HG03025 (cell line): ENCODE measurements at regions not wholly inside any gene's neighbourhood (a gene's known extent, or its start where the extent isn't known, plus 50 kb on each side); places are given as distances from the start of the nearest gene placed in this dataset.

Experiments used
- ATAC-seq: cut with Tn5 transposase; IDR thresholded peaks from one replicate; pipeline ENCODE4 v1.9.1; 2021; ENCODE audit warnings: mild to moderate bottlenecking, moderate library complexity; ENCODE audit not compliant: unreplicated experiment, low FRiP score

DNA sequence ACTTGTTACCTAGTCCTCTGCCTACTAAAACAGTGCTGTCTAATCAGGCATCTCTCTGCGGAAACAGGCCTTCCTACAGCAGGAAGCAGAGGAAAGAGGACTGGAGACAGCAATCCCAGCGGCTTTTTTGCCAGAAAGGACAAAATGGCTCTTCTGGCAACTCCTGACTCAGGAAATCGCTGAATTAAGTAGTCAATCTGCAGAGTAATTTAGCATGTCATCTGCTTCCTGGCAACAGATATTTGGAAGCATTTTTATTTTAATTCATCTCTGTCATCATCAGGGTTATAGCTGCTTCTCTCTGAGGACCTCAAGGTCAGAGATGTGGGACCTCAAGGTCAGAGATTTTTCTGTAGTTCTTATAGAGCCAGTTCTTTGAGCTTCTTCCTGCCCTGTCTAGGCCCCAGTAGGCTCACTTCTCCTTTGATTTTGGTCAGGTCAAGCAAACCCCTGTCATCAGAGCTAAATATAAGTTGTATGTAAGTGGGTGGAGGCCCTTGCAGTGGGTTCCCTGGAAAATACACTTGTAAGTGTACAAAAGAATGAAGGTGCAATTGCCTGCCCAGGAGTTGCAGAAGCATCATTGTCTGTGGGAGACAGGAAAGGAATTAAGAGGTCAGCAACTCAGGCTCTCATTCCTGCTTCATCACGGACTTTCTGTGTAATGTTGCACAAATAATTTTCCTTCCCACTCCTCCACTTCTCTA lies 229.4 kb downstream of the ALDH8A1 start:
- ATAC-seq, result no peak

DNA sequence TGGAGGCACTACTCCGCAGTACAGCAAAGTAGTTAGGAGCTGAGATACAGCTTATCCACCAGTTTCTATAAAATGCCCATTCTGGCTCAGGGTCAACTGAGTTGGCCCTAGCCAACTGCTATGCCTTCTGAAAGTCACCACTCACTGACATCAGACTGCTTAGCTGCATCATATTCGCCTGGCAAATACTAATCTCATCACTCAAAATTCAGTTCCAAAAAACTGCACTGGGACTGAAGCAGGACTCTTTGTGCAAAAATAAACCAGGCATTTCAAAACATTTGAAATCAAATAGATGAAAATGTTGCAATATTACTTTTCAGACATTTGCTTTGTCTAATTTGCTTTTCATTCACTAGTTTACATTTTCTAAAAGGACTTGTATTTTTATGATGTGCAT lies 230.0 kb downstream of the ALDH8A1 start:
- ATAC-seq, result no peak

DNA sequence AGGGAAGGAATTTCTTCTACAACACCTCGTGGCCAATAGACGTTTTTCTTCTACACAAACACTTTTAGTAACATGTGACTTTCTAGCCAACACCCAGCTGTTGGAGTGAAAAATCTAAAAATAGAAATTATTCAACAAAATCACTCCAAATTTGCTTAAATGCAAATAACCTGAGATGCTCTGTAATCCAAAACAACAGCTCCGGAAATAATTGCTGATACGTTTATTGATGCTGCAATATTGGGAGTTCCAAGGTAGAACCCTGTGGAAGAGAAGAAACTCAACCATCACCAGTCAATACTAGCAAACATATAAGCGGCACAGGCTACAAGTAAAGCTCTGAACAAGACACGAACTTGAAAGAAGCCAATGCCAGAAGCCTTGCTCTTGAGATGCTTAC lies 230.6 kb downstream of the ALDH8A1 start:
- no peak for ATAC-seq

DNA sequence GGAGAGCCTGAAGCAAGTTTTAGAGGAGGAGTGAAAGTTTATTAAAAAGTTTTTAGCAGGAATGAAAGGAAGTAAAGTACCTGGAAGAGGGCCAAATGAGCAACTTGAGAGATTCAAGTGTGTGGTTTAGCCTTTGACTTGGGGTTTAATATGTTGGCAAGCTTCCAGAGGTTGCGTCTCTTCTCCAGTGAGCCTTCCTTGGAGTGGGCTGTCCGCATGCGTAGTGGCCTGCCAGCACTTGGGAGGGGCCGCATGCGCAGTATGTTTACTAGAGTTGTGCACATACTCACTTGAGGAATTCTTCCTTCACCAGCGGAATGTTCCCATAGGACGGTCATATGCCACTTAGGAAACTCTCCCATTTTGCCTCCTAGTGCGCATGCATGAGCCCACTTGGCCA lies 235.2 kb downstream of the ALDH8A1 start:
- no peak for ATAC-seq

DNA sequence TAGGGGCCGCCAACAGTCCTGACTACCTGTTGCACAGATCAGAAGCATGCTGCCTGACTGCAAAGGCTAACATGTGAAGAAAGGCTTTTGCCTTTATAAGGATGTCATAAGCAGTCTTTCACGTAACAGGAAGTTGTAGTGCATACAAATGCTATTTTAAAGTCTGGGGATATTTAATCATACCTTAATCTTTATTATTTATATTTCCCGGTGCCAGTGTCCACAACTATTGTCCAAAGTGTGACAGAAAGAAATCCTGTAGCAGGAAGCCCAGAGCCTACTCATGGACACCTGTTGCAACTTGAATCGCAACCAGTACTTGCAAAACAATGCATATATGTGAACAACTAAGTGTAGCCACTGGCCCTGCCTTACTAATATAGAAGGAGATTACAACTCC lies 235.8 kb downstream of the ALDH8A1 start:
- ATAC-seq, result no peak

DNA sequence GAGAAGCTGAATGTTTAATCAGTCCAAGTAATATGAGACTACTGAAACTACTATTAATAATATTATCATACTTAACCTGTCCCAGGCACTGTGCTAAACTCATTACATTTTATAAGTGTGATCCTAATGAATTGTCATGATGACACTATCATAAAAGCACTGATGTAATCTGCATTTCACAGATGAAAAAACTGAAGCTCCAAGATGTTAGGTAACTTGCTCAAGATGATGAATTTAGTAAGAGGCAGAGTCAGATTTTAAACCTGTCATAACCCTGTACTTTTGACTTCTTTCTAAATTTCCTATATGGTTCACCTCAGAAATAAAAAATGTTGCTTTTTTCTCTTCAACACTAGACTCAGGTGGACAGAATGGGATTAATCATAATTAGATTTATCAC lies 237.6 kb downstream of the ALDH8A1 start:
- no peak for ATAC-seq

- ATAC-seq, result no peak
Measured at GRCh38 chr6:134708079-134708478, 241.8 kb downstream of the ALDH8A1 start.

- no peak for ATAC-seq
Measured at GRCh38 chr6:134707342-134708031, 242.4 kb downstream of the ALDH8A1 start.

- no peak for ATAC-seq
Measured at GRCh38 chr6:134706806-134707205, 243.1 kb downstream of the ALDH8A1 start.

- no peak for ATAC-seq
Measured at GRCh38 chr6:134706153-134706552, 243.7 kb downstream of the ALDH8A1 start.

DNA sequence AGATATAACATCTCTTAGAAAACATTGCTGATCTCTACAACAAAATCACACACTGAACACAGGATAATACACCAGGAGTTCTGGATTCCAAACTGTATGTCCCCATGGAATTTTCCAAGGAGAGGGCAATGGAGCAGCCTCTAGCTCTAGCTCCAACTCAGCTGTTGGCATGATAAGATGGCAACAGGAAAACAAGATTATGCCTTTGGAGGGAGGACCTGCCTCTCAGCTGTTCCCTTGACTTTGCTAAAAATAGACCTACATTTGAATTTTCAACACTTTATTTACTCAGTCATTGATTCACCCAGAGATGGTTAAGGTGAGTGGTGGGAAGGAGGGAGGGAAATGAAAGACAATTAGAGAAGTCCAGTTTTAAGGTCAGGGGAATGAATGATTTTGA lies 246.7 kb downstream of the ALDH8A1 start:
- ATAC-seq, result no peak

DNA sequence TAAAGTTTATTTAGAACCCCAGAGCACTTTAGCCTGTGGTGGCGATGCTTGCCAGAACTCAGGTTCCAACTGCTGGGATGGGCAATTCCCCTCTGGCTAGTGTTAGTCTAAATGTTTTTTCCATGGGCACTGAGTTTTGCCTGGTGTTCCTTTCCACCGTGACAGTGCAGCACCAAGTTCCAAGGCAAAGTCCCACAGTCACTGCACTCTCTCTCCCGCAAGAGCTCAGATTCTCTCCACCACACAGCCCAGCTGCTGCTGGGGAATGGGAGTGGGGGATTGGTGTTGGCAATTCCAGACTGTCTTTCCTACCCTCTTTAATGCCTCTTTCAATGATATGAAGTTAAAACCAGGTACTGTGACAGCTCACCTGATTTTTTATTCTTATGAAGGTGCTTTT lies 247.6 kb downstream of the ALDH8A1 start:
- ATAC-seq, result no peak

DNA sequence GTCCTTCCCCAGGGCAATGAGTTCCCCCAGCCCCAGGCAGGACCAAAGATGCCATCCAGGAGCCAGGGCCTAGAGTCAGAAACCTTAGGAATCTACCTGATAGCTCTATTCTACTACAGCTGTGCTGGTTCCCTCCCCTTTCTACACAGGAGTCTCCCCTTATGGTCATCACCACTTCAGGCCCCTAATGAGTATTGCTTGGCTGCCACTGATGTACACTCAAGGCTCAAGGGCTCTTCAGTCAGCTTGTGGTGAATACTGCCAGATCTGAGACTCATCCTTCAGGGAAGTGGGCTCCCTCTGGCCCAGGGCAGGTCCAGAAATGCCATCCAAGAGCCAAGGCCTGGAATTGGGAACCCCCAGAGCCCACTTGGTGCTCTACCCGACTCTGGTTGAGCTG lies 248.6 kb downstream of the ALDH8A1 start:
- ATAC-seq, result no peak

DNA sequence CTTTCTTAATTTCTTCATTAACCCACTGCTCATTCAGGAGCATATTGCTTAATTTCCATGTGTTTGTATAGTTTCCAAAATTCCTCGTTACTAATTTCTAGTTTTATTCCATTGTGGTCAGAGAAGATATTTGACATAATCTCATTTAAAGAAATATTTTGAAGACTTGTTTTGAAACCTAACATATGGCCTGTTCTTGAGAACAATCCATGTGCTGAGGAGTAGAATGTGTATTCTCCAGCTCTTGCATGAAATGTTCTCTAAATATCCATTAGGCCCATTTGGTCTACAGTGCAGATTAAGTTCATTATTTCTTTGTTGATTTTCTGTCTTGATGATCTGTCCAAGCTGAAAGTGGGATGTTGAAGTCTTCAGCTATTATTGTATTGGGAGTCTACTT lies 251.7 kb downstream of the ALDH8A1 start:
- ATAC-seq, result no peak

DNA sequence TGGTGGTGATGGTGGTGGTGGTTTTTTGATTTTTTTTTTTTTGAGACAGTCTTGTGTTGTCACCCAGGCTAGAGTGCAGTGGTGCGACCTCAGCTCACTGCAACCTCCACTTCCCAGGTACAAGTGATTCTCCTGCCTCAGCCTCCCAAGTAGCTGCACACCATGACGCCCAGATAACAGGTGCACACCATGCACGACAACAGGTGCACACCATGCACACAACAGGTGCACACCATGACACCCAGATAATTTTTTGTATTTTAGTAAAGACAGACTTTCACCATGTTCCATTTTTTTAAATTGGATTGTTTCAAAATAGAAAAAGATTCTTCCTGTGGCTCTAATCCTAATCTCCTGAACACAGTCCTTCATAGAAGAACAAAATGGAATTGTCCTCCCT lies 257.9 kb downstream of the ALDH8A1 start:
- no peak for ATAC-seq

GRCh38 chr6:134691180-134691579 lies 258.7 kb downstream of the ALDH8A1 start:
- no peak for ATAC-seq

- no peak for ATAC-seq
Measured at GRCh38 chr6:134690048-134690447, 259.9 kb downstream of the ALDH8A1 start.

DNA sequence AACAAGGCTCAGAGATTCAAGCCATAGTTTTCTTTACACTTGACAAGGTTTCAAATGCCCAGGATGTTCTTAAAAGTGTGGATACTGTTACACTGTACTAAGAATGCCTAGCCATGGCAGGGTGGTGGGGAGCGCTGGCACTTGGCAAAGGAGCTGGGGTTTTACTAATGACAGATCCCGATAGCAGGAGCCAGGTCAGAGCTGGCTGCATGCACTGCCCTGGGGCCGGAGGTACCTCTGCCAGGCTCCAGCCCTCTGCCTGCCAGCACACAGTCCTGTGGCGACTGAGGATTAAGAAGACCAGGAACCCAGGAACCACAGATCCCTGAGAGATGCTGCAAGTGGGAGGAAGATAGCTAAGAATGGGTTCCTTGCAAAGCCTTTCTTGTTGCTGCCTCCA lies 260.3 kb downstream of the ALDH8A1 start:
- no peak for ATAC-seq

DNA sequence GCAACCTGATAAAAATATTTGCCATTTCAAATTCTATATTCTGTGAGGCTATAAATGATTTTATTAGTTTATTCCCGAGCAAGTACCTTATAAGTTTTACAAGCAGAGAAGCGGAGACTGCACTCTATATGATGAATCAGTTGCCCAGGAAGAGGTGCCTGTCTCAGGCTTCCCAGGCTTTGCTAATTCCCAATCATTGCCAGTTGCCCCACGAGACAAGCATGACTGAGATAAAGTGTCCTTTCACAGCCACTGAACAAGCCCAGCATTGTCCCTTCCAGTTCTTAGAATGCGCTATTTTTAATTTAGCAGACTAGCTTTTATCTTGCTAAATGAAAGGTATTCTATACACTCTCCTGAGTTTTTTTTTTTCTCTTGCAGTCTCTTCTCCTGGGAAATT lies 260.7 kb downstream of the ALDH8A1 start:
- no peak for ATAC-seq

DNA sequence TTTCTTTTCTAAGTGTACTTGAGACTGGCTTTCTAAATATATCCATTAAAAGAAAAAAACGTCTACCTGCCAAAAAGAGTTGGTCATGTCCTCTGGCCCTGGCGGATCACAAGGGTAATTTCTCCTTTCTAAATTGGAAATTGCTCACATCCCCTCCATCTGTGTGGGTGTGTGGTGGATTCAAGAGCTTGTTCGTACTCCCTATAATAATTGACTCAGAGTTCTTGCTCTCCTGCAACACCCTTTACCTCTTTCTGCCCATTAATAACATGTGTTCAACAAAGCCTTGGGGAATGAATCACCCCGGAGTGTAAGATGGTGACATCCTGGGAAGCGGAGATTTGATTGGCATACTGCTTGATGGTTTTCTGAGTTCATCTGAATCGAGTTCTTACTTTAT lies 263.8 kb downstream of the ALDH8A1 start:
- no peak for ATAC-seq

DNA sequence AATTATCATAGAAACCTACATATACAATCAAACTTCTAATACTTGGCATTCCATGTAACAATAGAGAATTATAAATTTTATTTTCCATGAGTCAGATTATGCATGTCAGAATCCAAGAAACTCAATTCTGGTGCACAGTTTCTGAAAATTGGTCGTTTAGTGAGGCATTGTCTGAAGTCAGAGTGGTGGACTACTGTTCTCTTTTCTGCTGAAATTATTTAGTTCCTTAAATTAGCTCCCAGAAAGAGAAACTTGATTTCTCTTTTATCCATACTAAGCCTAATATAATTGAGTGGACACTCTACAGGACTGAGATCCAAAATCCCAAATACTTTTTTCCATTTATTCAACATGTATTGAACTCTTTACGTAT lies 265.5 kb downstream of the ALDH8A1 start:
- no peak for ATAC-seq

GRCh38 chr6:134683783-134684422 lies 266.0 kb downstream of the ALDH8A1 start:
- ATAC-seq, result no peak
